SU-DHL-6 (cell line): ENCODE measurements at regions not wholly inside any gene's neighbourhood (a gene's known extent, or its start where the extent isn't known, plus 50 kb on each side); places are given as distances from the start of the nearest gene placed in this dataset.

ENCODE experiments used
- EZH2phosphoT487 ChIP-seq: fragments of 200-600 bp; sonication (generic), shearing (Covaris generic); conservative IDR thresholded peaks from 2 replicates; pipeline ENCODE4 v1.6.1; 2018; ENCODE audit warnings: mild to moderate bottlenecking, antibody characterized with exemption, low read length, moderate library complexity, mixed read lengths
- TF ChIP-seq, protein P1 (sequence below): fragments of 200-600 bp; sonication (generic); IDR thresholded peaks from one replicate; pipeline ENCODE4 v1.5.1; 2017; ENCODE audit warnings: antibody characterized with exemption, mild to moderate bottlenecking, low read length, moderate library complexity; ENCODE audit not compliant: insufficient read depth, poor library complexity, severe bottlenecking

DNA sequence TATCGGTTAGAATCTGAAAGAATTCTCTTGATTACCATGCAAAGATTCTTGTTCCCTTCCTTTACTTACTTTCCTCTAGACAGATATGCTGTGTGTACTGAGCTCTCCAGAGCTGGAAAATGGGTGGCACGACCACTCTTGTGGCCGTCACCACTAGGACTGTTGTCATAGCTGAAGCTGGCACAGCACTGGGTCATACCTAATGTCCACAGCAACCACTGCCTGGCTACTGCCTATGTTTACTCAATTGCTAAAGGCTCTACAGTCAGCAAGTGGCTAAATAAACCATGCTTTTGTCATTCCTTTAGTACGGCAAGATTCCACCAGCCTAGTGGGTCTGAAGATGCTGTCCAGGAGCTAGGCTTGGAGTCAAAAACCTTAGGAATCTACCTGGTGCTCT, 1643.0 kb downstream of the OTOL1 start:
- TF ChIP-seq, protein P1, sequence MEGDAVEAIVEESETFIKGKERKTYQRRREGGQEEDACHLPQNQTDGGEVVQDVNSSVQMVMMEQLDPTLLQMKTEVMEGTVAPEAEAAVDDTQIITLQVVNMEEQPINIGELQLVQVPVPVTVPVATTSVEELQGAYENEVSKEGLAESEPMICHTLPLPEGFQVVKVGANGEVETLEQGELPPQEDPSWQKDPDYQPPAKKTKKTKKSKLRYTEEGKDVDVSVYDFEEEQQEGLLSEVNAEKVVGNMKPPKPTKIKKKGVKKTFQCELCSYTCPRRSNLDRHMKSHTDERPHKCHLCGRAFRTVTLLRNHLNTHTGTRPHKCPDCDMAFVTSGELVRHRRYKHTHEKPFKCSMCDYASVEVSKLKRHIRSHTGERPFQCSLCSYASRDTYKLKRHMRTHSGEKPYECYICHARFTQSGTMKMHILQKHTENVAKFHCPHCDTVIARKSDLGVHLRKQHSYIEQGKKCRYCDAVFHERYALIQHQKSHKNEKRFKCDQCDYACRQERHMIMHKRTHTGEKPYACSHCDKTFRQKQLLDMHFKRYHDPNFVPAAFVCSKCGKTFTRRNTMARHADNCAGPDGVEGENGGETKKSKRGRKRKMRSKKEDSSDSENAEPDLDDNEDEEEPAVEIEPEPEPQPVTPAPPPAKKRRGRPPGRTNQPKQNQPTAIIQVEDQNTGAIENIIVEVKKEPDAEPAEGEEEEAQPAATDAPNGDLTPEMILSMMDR, result no peak
- no peak for TF ChIP-seq EZH2phosphoT487
